Activated naive CD4-positive, alpha-beta T cell treated with anti-CD3 and anti-CD28 coated beads for 36 hours (primary cell): ENCODE measurements at regions not wholly inside any gene's neighbourhood (a gene's known extent, or its start where the extent isn't known, plus 50 kb on each side); places are given as distances from the start of the nearest gene placed in this dataset.

Experiments used
- CTCF ChIA-PET: fragments of 350-600 bp; sonication (Branson Sonifier 250); formaldehyde crosslinking; loops from one replicate; lab custom pipeline; 2021; ENCODE audit warnings: antibody characterized with exemption; lab: Charles Lee
- DNase-seq: peaks from one replicate; pipeline ENCODE4 v3.0.0-alpha.2; 2020
- H3K27ac Mint-ChIP-seq: one replicate; pipeline ENCODE4 v1.8.0; 2021; ENCODE audit warnings: mild to moderate bottlenecking, mixed read lengths
- H3K27me3 Mint-ChIP-seq: one replicate; pipeline ENCODE4 v1.8.0; 2021; ENCODE audit warnings: low read depth, mixed read lengths
- H3K36me3 Mint-ChIP-seq: one replicate; pipeline ENCODE4 v1.8.0; 2021; ENCODE audit warnings: low read depth, mixed read lengths
- H3K4me1 Mint-ChIP-seq: one replicate; pipeline ENCODE4 v1.8.0; 2021; ENCODE audit warnings: low read depth, mixed read lengths
- H3K4me3 Mint-ChIP-seq: one replicate; pipeline ENCODE4 v1.8.0; 2021; ENCODE audit warnings: mild to moderate bottlenecking, moderate library complexity, mixed read lengths
- H3K9me3 Mint-ChIP-seq: one replicate; pipeline ENCODE4 v1.8.0; 2021; ENCODE audit warnings: mixed read lengths
- intact Hi-C: fragments of 100-400 bp; cut with micrococcal nuclease; formaldehyde crosslinking; loops from one replicate; pipeline ENCODE4 v1.15.1; 2023

DNA sequence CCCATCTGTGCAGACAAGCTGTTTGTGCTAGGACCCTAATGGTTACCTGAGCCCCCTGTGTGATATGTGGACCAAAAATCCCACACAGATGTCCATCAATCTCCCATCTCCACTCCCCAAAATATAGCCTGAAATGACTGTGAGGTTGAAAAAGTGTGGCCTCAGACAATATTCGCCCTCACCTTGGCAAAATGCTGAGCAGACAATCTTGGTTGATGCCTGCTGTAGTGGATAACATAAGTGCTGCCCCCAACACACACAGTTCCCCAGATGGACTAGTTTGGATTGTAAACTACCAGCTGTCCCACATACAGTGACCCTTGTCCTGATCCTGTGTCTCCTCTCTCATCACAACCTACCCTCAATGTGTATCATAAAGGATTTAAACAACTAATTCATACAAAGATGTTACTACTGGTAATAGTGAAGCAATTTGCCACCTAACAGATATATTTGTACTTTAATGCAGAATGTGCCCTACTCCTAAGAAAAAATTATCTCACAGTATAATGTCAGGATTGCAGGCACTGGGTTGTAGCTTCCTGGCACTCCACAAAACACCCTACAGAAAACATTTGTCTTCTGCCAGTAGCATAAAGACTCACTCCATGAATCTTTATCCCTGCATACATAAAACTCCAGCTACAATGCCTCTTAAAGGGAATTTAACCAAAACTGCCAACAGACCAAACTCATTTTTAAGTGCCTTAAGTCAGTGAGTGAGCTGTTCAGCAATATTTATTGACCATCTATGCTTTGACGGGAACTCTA, 161.6 kb downstream of the FBXO15 start:
- peaks cover 2% of the 10 kb centered on the region for H3K36me3 Mint-ChIP-seq
- CTCF ChIA-PET: no interaction called here

DNA sequence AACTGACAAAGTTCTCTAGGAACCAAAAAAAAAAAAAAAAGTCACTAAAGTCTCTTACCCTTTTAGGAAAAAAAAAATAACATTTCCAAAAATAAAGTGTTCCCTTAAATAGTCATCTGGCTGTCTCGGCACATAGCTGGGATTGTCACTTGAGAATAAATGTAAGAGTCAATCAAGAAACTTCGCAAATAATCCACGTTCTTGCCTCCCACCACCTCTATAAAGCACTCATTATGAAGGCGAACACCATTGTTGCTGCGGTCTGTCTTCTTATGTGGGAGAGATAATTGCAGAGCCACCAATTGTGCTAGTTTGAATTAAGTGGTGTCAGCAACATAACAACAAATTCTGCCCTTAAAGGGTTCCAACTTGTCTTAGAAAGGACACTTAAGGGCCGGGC, 163.7 kb downstream of the FBXO15 start:
- no peaks in the 10 kb centered on the region for H3K4me1 Mint-ChIP-seq
- H3K36me3 Mint-ChIP-seq: peaks cover 2% of the 10 kb centered on the region
- H3K27me3 Mint-ChIP-seq: no peaks in the 10 kb centered on the region
- CTCF ChIA-PET: no interaction called here
- H3K9me3 Mint-ChIP-seq: peaks cover 6% of the 10 kb centered on the region
- no peak overlapping the region for H3K4me3 Mint-ChIP-seq
- DNase-seq: no peak
- no peak overlapping the region for H3K27ac Mint-ChIP-seq
- intact Hi-C loops: no loop called here

More for the DNA sequence above, 161.6 kb downstream of the FBXO15 start:
- intact Hi-C loops: no loop called here
- no peaks in the 10 kb centered on the region for H3K27me3 Mint-ChIP-seq
- no peaks in the 10 kb centered on the region for H3K4me1 Mint-ChIP-seq
- H3K9me3 Mint-ChIP-seq: peaks cover 6% of the 10 kb centered on the region
- H3K27ac Mint-ChIP-seq: no peak overlapping the region
- H3K4me3 Mint-ChIP-seq: no peak overlapping the region
- DNase-seq: no peak

DNA sequence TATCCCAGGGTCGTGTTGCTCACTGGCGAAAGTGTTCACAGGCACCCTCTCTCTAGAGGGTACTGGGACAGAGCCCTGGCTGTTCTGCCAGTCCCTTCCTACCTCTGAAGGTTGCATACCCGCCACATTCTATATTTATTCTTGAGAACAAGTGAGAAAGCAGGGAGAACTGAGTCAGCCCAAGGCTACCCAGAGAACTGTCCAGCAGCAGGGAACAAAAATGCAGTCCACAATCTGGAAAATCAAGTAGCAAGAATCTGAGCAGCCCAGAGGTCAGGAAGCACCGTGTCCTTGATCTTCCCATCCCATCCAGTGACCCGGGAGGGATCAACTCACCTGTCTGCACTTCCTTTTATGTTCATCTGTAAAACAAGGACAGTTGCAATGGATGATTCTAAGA, 164.1 kb downstream of the FBXO15 start:
- no peaks in the 10 kb centered on the region for H3K27me3 Mint-ChIP-seq
- intact Hi-C loops: no loop called here
- peaks cover 6% of the 10 kb centered on the region for H3K9me3 Mint-ChIP-seq
- no peak overlapping the region for H3K4me3 Mint-ChIP-seq
- no peak for DNase-seq
- H3K27ac Mint-ChIP-seq: no peak overlapping the region
- no peaks in the 10 kb centered on the region for H3K4me1 Mint-ChIP-seq
- H3K36me3 Mint-ChIP-seq: peaks cover 2% of the 10 kb centered on the region
- CTCF ChIA-PET: no interaction called here

DNA sequence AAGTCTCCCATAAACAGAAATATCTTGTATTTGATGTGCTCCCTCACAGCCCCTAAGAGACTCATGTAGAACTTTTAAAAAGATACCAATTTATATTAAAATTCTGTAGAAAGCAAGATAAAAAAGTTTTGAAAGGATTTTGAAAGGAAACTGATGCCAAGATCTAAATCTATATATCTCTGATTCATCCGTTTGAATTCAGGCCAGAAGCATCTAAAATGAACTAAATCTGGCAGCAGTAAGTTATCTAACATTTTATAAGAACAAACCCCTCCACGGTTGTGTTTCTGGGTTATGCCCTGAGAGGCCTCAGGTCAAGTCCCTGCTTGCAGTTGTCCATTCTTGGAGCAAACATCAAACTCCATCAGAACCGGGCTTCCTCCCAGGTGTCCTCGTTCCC, 165.8 kb downstream of the FBXO15 start:
- Mint-ChIP-seq H3K9me3 (no peaks in the 10 kb centered on the region), H3K27me3 (peaks cover 2% of the 10 kb centered on the region), H3K27ac (no peak overlapping the region), H3K36me3 (no peaks in the 10 kb centered on the region), H3K4me1 (no peaks in the 10 kb centered on the region), H3K4me3 (no peak overlapping the region)
- CTCF ChIA-PET: no interaction called here
- no peak for DNase-seq
- intact Hi-C loops: no loop called here

DNA sequence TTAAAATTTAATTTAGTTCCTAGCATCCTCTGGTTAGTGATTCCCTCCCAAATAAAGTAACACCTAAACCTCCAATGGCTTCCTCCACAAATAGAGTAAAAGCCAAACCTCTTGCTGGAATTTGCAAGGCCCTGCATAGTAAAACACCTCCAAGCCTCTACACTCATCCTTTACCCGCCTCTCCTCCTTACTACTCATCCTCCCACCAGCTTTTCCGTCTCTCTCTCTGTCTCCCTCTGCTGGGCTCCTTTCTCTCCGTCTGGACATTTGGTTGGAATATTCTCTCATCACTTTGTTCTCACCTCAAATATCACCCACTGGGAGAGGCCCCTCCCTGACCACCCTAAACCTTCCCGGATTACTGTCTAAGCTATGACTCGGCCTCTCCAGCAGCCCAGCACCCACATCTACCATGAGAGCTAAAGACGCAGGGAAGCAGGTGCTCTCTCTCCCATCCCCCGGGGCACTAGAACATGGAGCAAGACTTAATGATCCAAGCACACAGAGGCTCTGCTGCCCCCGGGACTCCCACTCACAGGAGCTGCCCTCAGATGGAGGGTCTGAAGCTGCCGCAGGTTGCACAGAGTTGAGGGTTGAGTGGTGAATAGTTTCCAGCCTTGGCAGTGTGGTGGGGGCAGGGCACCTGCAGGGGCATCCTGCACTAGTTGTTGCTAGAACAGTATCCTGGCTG, 167.2 kb downstream of the FBXO15 start:
- Mint-ChIP-seq H3K36me3 (no peaks in the 10 kb centered on the region), H3K27me3 (peaks cover 2% of the 10 kb centered on the region), H3K9me3 (no peaks in the 10 kb centered on the region), H3K4me3 (no peak overlapping the region), H3K4me1 (no peaks in the 10 kb centered on the region), H3K27ac (no peak overlapping the region)
- DNase-seq: no peak
- intact Hi-C loops: no loop called here
- CTCF ChIA-PET: interaction anchor here (0.5 to 0.8 kb wide), 2 partner anchors 33 to 114 kb away, joined by 4 to 5 read pairs; no protein-coding TSS in a partner anchor

DNA sequence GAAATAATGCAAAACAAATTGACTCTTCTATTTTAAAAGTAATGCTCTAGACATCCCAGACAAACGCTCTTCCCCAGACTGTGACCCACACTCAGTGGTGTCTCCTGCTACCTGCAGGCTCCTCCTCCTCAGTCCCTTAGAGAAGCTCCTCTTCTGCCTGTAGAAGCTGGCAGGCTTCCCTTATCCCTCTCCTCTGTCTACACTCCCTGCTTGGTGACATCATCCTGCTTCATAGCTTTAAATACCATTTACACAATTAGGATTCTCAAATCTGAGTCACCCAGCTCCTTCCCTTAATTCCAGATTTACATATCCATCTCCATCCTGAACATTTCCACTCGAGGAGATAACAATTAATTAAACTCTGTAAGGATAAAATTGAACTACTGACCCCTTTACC, 167.9 kb downstream of the FBXO15 start:
- DNase-seq: no peak
- H3K4me3 Mint-ChIP-seq: no peak overlapping the region
- peaks cover 3% of the 10 kb centered on the region for H3K4me1 Mint-ChIP-seq
- CTCF ChIA-PET: interaction anchor here (0.6 kb wide), 1 partner anchor 362 kb away, joined by 3 read pairs; no protein-coding TSS in a partner anchor
- no peaks in the 10 kb centered on the region for H3K9me3 Mint-ChIP-seq
- H3K27ac Mint-ChIP-seq: no peak overlapping the region
- H3K27me3 Mint-ChIP-seq: peaks cover 2% of the 10 kb centered on the region
- H3K36me3 Mint-ChIP-seq: no peaks in the 10 kb centered on the region
- intact Hi-C loops: no loop called here

DNA sequence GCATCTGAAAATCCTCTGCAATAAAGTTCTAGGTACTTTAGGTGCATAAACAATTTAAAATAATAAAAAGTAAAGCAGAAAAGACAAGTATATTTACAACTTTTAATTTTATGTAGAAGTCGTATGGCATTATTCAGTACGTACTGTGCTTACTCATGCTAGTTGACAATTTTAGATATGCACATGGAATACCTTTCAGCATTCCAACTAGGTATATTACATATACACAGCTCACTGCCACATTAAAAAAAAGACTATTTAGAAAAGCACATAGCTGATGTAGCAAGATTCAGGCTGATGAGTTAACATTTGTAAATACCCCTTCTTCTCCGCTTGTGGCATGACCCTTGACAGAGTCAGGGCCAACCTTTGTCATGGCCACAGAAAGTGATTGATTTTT, 171.2 kb downstream of the FBXO15 start:
- H3K27me3 Mint-ChIP-seq: peaks cover 13% of the 10 kb centered on the region
- DNase-seq: no peak
- CTCF ChIA-PET: no interaction called here
- H3K9me3 Mint-ChIP-seq: no peaks in the 10 kb centered on the region
- no peak overlapping the region for H3K27ac Mint-ChIP-seq
- H3K36me3 Mint-ChIP-seq: no peaks in the 10 kb centered on the region
- H3K4me3 Mint-ChIP-seq: no peak overlapping the region
- H3K4me1 Mint-ChIP-seq: peaks cover 3% of the 10 kb centered on the region
- intact Hi-C loops: no loop called here

DNA sequence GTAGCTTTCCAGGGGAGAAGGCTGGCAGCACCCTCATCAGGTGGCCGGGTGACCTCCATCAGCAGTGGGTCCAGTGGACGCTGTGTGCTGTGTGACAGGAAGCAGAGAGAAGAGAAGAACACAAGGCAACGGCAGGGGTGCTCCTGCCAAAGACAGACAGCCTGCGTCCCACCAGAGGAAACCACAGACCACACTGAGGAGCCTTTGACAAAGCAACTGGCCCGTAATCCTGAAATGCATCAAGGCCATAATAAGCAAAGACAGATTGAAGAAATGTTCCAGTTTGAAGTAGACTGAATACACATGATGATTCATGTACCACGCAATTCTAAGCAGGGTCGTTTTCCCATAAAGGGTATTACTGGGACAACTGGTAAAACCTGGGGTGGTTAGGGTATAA, 172.4 kb downstream of the FBXO15 start:
- H3K4me3 Mint-ChIP-seq: no peak overlapping the region
- no peak overlapping the region for H3K27ac Mint-ChIP-seq
- H3K4me1 Mint-ChIP-seq: peaks cover 3% of the 10 kb centered on the region
- DNase-seq: peak; percentile 37
- peaks cover 13% of the 10 kb centered on the region for H3K27me3 Mint-ChIP-seq
- H3K36me3 Mint-ChIP-seq: no peaks in the 10 kb centered on the region
- intact Hi-C loops: no loop called here
- H3K9me3 Mint-ChIP-seq: no peaks in the 10 kb centered on the region
- CTCF ChIA-PET: no interaction called here

DNA sequence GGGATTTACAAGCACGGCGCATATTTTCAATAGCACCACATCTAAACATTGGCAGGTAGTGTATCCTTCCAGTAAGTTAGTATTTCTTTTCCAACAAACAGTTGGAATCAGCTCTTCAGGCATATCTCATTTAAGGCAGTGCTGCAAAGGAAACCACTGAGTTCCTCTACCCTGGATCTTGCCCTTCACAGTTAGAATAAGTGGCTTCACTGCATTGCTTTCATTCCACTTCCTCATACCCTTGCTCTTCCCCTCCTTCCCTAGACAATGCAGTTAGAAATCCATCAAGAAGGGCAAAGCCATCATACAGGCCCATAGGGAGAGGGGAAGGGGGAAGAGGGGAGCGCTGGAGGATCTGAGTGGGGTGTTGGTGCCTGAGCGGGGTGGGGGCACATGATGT, 173.7 kb downstream of the FBXO15 start:
- H3K27ac Mint-ChIP-seq: no peak overlapping the region
- DNase-seq: no peak
- H3K27me3 Mint-ChIP-seq: peaks cover 13% of the 10 kb centered on the region
- no peak overlapping the region for H3K4me3 Mint-ChIP-seq
- CTCF ChIA-PET: no interaction called here
- no peaks in the 10 kb centered on the region for H3K9me3 Mint-ChIP-seq
- intact Hi-C loops: no loop called here
- H3K4me1 Mint-ChIP-seq: peaks cover 3% of the 10 kb centered on the region
- H3K36me3 Mint-ChIP-seq: no peaks in the 10 kb centered on the region

DNA sequence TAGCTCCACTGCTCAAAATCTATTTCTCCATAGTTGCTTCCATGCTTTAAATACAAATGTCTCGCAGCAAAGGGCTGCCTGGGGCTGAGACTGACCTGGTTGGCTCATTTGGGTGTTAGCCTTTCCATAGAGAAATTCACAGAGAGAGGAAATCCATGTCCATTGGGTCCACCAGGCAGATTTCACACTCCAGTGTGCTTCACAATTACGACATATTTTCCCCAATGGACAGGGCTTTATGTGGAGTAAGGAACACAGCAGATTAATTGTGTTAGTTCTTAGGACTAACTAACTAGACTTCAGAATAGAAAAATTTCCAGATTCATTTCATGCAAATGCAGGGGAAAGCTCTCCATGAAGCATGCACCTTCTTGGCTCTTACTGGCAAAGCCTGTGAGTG, 180.7 kb downstream of the FBXO15 start:
- DNase-seq: no peak
- H3K27me3 Mint-ChIP-seq: no peaks in the 10 kb centered on the region
- CTCF ChIA-PET: no interaction called here
- intact Hi-C loops: no loop called here
- H3K4me1 Mint-ChIP-seq: no peaks in the 10 kb centered on the region
- no peaks in the 10 kb centered on the region for H3K36me3 Mint-ChIP-seq
- H3K27ac Mint-ChIP-seq: no peak overlapping the region
- no peaks in the 10 kb centered on the region for H3K9me3 Mint-ChIP-seq
- H3K4me3 Mint-ChIP-seq: no peak overlapping the region

DNA sequence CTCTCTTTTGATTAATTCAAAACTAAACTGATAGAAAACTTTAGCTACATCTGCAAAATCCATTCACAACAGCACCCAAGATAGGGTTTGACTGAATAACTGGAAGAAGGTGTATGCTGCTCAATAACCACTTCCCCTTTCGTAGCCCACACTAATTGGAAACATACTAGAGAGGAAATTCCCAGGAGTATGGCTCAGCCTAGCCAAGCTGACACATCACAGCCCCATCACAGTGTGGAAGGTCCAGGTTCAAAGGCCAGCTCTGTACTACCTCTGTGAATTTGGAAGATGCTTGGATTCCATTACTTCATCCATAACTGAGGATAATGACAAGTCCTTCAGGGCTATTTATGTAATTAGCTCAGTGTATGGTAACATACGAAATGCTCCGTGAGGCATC, 185.4 kb downstream of the FBXO15 start:
- no peak overlapping the region for H3K4me3 Mint-ChIP-seq
- intact Hi-C loops: no loop called here
- no peak overlapping the region for H3K27ac Mint-ChIP-seq
- no peak for DNase-seq
- H3K27me3 Mint-ChIP-seq: peaks cover 5% of the 10 kb centered on the region
- CTCF ChIA-PET: no interaction called here
- H3K9me3 Mint-ChIP-seq: no peaks in the 10 kb centered on the region
- no peaks in the 10 kb centered on the region for H3K4me1 Mint-ChIP-seq
- H3K36me3 Mint-ChIP-seq: no peaks in the 10 kb centered on the region

DNA sequence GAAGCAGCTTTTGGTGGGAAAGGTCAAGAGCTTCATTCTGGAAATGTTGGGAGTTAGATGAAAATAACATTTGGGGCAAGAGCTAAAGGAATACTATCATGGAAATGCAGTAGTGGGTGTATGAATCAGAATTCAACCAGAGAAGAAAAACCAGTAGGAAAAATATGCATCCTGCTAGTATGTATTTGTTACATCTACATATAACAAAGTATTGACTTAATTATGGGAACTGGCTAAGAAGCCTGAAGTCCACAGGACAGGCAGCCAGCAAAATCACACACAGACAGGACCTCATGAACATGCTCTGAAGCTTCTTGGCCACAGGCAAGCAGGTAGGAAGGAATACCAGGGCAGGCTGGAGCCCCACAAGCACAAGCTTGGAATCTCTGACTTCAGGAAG, 185.8 kb downstream of the FBXO15 start:
- H3K4me1 Mint-ChIP-seq: no peaks in the 10 kb centered on the region
- H3K36me3 Mint-ChIP-seq: no peaks in the 10 kb centered on the region
- intact Hi-C loops: no loop called here
- H3K27ac Mint-ChIP-seq: no peak overlapping the region
- H3K27me3 Mint-ChIP-seq: peaks cover 5% of the 10 kb centered on the region
- CTCF ChIA-PET: no interaction called here
- no peak for DNase-seq
- H3K9me3 Mint-ChIP-seq: no peaks in the 10 kb centered on the region
- H3K4me3 Mint-ChIP-seq: no peak overlapping the region

DNA sequence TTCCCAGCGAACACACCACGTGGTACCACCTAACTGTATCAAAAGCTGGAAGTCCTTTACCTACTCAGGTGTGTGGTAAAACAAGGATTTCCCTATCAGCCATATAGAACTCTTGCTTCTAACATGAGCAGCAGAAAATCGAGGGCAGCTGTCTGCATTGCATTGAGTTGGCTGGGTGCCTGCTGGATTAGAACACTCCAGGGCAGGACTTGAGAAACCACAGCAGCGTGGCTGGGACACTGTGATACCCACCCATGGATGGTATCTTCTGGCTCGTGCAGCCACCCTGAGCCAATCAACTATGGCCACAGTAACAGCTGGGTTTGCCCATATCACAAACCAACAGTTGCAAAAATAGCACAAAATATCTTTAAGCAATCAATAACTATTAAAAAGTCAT, 188.3 kb downstream of the FBXO15 start:
- no peak overlapping the region for H3K27ac Mint-ChIP-seq
- intact Hi-C loops: no loop called here
- H3K27me3 Mint-ChIP-seq: peaks cover 7% of the 10 kb centered on the region
- no peak for DNase-seq
- no peaks in the 10 kb centered on the region for H3K9me3 Mint-ChIP-seq
- no peak overlapping the region for H3K4me3 Mint-ChIP-seq
- H3K4me1 Mint-ChIP-seq: no peaks in the 10 kb centered on the region
- CTCF ChIA-PET: interaction anchor here (0.7 kb wide), 1 partner anchor 64 kb away, joined by 3 read pairs; no protein-coding TSS in a partner anchor
- no peaks in the 10 kb centered on the region for H3K36me3 Mint-ChIP-seq
